Peyer's patch (tissue), 4 donors: ENCODE measurements at regions not wholly inside any gene's neighbourhood (a gene's known extent, or its start where the extent isn't known, plus 50 kb on each side); places are given as distances from the start of the nearest gene placed in this dataset.

ENCODE experiments used
- DNase-seq, 3 donors: peaks; one replicate each; pipeline ENCODE4 v3.0.0-alpha.2; 2017 to 2019
- H3K27ac ChIP-seq, 4 donors: fragments of 200-600 bp; sonication (generic); one replicate each; pipeline ENCODE4 v1.5.1; 2016 to 2019
- H3K27me3 ChIP-seq, 2 donors: fragments of 200-600 bp; sonication (generic); one replicate each; pipeline ENCODE4 v1.5.1; 2019
- H3K36me3 ChIP-seq, 3 donors: fragments of 200-600 bp; sonication (generic); one replicate each; pipeline ENCODE4 v1.5.1; 2016 to 2019
- H3K4me1 ChIP-seq, 4 donors: fragments of 200-600 bp; sonication (generic); one replicate each; pipeline ENCODE4 v1.5.1; 2016 to 2019
- H3K4me3 ChIP-seq, 4 donors: fragments of 200-600 bp; sonication (generic); 1 replicate in 3 of 4; 2 replicates in 1 of 4; pipeline ENCODE4 v1.5.1; 2016 to 2019; ENCODE audit warnings: mild to moderate bottlenecking in 1 of 4
- H3K9me3 ChIP-seq, 4 donors: fragments of 200-600 bp; sonication (generic); one replicate each; pipeline ENCODE4 v1.5.1; 2016 to 2019; ENCODE audit warnings: mild to moderate bottlenecking in 1 of 4
- CTCF ChIP-seq, 6 experiments: fragments of 450-650 bp in 4 of 6; fragments of 200-600 bp in 2 of 6; sonication (generic) in 1 of 6; IDR thresholded peaks; one replicate each; pipeline ENCODE4 v1.5.1; 2017 to 2019; ENCODE audit warnings: antibody characterized with exemption in 6 of 6, mild to moderate bottlenecking in 3 of 6, moderate library complexity in 1 of 6
- POLR2A ChIP-seq, 2 donors: fragments of 450-650 bp; IDR thresholded peaks; one replicate each; pipeline ENCODE4 v1.5.1; 2017; ENCODE audit warnings: antibody characterized with exemption in 2 of 2, mild to moderate bottlenecking in 2 of 2, moderate library complexity in 2 of 2

GRCh38 chr6:4656106-4656505, 120.1 kb upstream of the CDYL start:
- no peaks in the 10 kb centered on the region for H3K36me3 ChIP-seq
- no peaks in the 10 kb centered on the region for H3K4me1 ChIP-seq
- H3K4me3 ChIP-seq: no peak overlapping the region
- H3K9me3 ChIP-seq: no peaks in the 10 kb centered on the region
- no peaks in the 10 kb centered on the region for H3K27me3 ChIP-seq
- no peak overlapping the region for H3K27ac ChIP-seq
- no peak for TF ChIP-seq POLR2A (IDR thresholded peaks at IDR 0.05)
- TF ChIP-seq CTCF (IDR thresholded peaks at IDR 0.05): no peak
- DNase-seq: no peak

- H3K9me3 ChIP-seq: no peaks in the 10 kb centered on the region
- H3K4me3 ChIP-seq: no peak overlapping the region
- no peak for TF ChIP-seq POLR2A (IDR thresholded peaks at IDR 0.05)
- no peak for TF ChIP-seq CTCF (IDR thresholded peaks at IDR 0.05)
- H3K4me1 ChIP-seq: no peaks in the 10 kb centered on the region
- H3K27me3 ChIP-seq: no peaks in the 10 kb centered on the region
- no peaks in the 10 kb centered on the region for H3K36me3 ChIP-seq
- DNase-seq: no peak
- H3K27ac ChIP-seq: no peak overlapping the region
Measured at GRCh38 chr6:4655196-4656025, 120.8 kb upstream of the CDYL start.

GRCh38 chr6:4653141-4653540, 123.1 kb upstream of the CDYL start:
- H3K9me3 ChIP-seq: no peaks in the 10 kb centered on the region
- H3K27me3 ChIP-seq: no peaks in the 10 kb centered on the region
- H3K4me3 ChIP-seq: no peak overlapping the region
- no peak for DNase-seq
- TF ChIP-seq POLR2A (IDR thresholded peaks at IDR 0.05) (no peak), CTCF (IDR thresholded peaks at IDR 0.05) (no peak)
- H3K36me3 ChIP-seq: no peaks in the 10 kb centered on the region
- no peak overlapping the region for H3K27ac ChIP-seq
- no peaks in the 10 kb centered on the region for H3K4me1 ChIP-seq

GRCh38 chr6:4651831-4652467, 124.3 kb upstream of the CDYL start:
- Histone ChIP-seq H3K9me3 (no peaks in the 10 kb centered on the region), H3K4me3 (no peak overlapping the region), H3K36me3 (no peaks in the 10 kb centered on the region), H3K4me1 (peaks cover 0 to 6% (median 3%) of the 10 kb centered on the region in 4 donors), H3K27ac (no peak overlapping the region), H3K27me3 (no peaks in the 10 kb centered on the region)
- no peak for TF ChIP-seq CTCF (IDR thresholded peaks at IDR 0.05)
- no peak for TF ChIP-seq POLR2A (IDR thresholded peaks at IDR 0.05)
- DNase-seq: no peak

GRCh38 chr6:4649728-4650127, 126.5 kb upstream of the CDYL start:
- TF ChIP-seq CTCF (IDR thresholded peaks at IDR 0.05) (no peak), POLR2A (IDR thresholded peaks at IDR 0.05) (no peak)
- H3K36me3 ChIP-seq: no peaks in the 10 kb centered on the region
- no peak overlapping the region for H3K4me3 ChIP-seq
- no peak for DNase-seq
- H3K9me3 ChIP-seq: no peaks in the 10 kb centered on the region
- no peaks in the 10 kb centered on the region for H3K27me3 ChIP-seq
- peaks cover 0 to 6% (median 3%) of the 10 kb centered on the region in 4 donors for H3K4me1 ChIP-seq
- no peak overlapping the region for H3K27ac ChIP-seq
